GM19452 (cell line): ENCODE measurements at regions not wholly inside any gene's neighbourhood (a gene's known extent, or its start where the extent isn't known, plus 50 kb on each side); places are given as distances from the start of the nearest gene placed in this dataset.
A peak's percentile ranks its signal among the peaks of the same experiment; 100 is the strongest.
"Not testable (repeated sequence)": the region's sequence is repeated elsewhere in the genome, so short reads cannot be mapped to it uniquely, and the experiment has no call there.

Source experiments
- ATAC-seq: cut with Tn5 transposase; IDR thresholded peaks from one replicate; pipeline ENCODE4 v1.9.1; 2021; ENCODE audit not compliant: unreplicated experiment

DNA sequence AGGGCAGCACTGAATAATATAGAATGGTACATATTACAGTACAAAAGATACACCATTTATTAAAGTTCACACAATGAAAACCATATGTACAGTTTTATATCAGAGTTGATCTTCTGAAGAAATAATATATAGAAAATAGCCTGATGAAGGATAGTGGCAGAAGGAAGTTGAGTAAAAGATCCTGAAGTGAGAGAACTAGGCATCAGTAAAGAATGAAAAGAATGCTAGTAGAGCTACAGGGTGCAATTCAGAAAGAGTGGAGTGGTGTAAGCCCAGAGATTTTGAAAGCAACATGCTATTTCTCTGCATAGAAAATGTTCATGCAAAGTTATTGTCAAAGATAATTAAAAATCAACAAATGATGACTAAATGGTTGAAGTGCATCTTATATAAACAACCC lies 1552.7 kb upstream of the TENM4 start:
- no peak for ATAC-seq

DNA sequence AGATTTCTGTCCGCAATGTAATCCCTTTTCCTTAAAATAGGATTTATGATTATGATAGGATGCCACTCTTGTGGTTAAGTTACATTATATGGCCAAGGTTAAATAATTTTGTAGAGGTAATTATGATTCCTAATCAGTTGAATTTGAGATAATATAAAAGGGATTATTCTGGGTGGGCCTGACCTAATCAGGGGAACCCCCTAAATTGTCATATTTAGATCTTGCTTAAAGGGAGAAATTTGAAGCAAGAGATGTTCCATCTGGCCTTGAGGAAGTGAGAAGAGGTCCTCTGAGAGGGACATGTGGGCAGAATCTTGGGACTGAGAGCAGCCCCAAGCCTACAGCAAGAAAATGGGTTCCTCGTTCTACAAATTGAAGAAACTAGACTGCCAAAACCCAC lies 1550.1 kb upstream of the TENM4 start:
- no peak for ATAC-seq

DNA sequence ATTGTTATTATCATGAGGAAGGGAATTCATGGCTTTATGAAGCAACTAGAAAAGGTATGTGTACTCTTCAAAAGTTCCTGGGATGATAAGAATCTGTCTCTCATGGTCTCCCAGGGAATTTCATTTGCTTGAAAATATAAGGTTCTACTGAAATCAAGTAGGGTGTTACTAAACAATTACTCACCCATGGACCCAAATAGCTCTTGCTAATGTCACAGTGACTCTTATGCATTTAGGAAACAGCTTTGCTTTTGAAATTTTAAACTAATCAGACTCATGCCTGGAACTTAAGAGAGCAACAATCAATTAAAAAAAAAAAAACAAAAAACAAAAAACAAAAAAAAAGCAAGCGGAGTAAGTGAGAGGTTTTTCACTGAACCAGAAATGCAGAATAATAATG lies 1546.3 kb upstream of the TENM4 start:
- ATAC-seq = no peak

DNA sequence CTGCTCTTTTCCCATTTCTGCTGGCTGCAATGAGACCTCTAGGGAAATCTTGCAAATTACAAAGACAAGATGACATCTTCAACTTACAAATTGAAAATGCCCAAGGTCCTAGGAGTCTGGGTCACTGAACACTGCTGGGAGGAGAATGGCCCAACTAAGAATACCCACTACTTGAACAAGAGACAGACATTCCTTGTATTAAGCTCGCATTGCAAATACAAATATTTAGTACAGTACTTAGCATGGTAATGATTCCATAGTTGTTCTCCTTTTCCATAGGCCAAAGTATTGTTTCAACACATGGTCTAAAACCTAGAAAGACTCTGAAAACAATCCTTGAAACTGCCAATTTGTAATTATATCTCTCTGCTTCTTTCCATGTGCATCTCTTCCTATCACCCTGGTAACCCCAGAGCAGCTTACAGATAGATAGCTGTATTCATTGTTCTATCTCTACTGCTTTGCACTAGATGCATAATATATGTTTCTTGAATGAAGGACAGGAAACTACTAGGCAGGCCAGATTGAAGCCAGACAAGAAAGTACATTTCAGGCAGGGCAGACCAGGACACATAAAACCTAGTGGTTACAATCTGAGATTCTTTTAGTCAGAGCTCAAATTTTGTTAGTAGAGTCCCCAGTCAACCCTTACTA lies 1545.7 kb upstream of the TENM4 start:
- ATAC-seq = no peak

DNA sequence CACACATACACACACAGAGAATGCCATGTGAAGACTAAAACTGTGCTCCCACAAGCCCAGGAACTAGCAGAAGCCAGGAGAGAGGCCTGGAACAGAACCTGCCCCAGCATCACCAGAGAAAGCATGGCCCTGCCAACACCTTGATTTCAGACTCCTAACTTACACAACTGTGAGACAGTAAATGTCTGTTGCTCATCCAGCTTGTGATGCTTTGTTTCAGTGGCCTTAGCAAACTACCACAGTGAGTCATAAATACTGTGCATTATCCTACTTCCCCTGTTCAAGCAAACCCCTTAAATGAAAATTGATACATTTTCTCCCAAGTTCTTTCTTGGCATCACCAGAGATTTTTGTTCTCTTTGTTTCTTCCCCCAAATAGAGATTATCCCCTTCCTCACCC lies 1539.4 kb upstream of the TENM4 start:
- ATAC-seq = peak; percentile 81

DNA sequence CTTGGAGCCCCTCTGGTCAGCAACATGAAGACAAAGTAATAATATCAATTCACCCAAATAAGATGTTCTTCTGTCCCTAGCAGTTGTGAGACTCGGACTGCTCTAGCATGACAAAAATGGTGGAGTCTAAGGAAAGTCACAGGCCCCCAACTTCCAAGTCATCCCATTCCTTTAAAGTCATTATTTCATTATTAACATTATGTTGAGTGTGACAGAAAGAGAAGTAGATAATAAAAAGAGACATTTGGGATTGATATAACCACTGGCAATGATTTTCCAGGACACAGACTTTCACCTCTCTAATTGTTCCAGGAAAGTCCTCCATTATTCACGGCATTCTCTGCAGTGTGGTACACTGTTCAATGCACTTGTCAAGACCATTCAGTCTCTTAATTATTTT lies 1533.0 kb upstream of the TENM4 start:
- ATAC-seq = no peak

DNA sequence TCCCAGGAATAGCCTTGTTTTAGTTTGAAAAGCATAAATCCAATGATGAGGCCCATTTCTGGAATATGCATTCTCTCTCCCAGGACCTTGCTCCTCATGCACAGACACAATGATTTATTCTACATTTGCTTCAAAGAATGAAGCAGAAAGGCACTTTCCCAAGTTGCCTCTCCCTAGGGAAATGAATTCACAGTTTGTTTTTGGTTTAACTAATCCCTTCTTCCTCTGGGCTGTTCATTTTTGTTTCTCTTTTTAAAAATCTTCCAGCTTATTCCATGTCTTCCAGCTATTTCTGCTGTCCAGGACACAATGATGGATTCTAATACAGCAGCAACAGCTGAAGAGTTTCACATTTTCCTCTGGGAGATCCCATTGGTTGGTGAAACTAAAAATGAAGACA lies 1529.2 kb upstream of the TENM4 start:
- no peak for ATAC-seq

DNA sequence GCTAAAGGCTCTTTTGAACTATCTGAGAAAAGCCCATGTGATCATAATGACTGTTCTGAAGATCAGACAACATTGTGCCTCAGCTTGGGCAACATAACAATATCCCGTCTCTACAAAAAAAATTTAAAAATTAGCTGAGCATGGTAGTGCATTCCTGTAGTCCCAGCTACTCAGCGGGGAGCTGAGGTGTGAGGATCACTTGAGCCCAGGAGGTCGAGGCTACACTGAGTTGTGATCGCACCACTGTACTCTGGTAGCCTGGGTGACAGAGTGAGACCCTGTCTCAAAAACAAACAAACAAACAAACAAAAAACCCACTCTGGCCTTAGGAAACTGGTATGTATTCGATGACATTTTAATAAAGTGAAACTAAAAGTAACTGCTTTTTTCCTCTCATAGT lies 1526.8 kb upstream of the TENM4 start:
- no peak for ATAC-seq

DNA sequence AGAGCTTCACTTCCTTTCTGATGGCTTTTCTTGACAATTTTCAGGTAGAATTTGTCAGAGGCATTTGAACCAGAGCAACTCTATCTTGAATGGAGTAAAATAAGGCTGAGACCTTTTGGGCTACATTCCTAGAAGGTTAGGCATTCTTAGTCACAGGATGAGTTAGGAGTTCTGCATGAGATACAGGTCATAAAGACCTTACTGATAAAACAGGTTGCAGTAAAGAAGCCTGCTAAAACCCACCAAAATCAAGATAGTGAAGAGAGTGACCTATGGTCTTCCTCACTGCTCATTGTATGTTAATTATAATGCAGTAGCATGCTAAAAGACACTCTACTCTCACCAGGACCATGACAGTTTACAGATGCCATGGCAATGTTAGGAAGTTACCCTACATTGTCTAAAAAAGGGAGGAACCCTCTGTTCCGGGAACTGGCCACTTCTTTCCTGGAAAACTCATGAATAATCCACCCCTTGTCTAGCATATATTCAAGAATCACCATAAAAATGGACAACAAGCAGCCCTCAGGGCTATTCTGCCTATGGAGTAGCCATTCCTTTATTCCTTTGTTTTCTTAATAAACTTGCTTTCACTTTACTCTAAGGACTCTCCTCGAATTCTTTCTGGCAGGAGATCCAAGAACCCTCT lies 1519.7 kb upstream of the TENM4 start:
- ATAC-seq = no peak

DNA sequence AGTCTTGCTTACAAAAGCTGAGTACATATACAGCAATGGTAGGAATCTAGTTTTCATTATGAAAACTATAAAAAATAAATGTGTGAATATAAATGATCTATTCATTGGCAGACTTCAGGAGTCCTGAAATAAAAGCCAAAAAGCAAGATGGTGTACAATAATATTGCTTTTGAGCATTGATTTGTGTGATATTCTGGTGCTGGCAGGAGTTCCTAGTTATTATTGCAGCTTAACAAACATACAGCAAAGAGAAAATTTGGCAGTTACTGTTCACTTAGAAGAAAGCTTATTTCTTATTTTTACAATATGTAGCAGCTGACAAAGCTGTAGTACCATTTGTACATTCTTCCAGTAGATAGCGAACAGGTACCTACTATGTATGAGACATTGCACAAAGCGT lies 1518.9 kb upstream of the TENM4 start:
- no peak for ATAC-seq

DNA sequence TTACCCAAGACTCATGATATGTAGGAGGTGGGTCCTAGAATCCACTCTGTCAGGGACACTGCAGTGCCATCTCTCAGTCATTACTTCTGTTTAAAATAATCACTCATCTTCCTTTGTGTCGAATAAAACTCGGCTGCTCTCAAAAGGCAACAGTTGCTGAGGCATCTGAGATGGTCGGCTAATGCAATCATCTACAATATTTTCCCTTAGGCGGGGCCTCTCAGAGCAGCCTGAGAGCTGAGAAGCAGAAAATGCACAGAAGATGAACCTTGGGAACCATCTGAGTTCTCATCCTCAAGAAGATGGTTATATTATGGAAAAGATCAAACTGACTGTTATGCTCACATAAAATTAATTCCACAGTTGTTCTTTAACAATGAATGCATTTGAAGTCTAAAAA lies 1518.2 kb upstream of the TENM4 start:
- ATAC-seq = no peak

DNA sequence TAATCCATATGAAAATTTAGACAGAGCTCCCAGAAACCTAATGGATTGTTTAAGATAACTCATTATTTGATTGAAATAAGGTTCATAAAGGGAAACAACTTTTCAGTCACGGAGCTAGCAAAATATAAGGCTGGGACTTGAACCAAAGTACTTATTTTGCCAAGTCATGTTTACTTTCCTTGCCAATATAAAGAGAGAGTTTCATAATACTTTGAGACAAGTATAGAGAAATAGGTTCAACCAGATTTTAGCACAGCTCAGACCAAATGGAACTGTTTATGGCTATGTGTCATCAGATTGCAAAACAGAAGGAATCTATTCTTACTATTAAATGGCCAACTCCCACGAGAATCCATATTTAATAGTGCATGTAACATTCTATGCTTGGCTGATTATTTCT lies 1517.5 kb upstream of the TENM4 start:
- ATAC-seq = no peak

DNA sequence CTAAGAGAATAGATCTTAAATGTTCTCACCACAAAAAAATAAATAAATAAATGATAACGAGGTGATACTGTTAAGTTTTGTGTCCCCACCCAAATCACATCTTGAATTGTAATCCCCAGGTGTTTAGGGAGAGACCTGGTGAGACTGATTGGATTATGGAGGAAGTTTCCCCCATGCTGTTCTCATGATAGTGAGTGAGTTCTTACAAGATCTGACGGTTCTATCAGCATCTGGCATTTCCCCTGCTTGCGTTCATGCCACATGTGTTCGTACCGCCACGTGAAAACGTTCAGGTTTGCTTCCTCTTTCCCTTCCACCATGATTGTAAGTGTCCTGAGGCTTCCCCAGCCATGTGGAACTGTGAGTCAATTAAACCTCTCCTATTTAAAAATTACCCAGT lies 1514.8 kb upstream of the TENM4 start:
- ATAC-seq = no peak

DNA sequence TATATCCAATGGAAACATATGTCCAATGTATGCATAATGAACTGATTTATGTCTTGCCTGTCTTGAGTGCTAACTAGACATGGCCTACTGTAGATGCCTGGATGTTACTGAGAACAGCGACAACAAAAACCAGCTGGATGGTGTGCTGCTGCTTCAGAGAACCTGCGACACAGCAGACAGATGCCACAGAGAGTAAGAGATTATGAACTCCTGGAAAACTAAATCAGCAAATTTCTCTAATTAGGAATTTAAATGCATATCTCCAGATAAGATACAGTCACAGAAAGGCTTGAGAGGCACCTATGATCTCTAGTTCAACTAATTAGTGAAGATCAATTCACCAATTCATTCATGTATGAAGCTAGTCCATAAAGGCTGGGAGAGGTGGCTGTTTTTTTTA lies 1508.0 kb upstream of the TENM4 start:
- no peak for ATAC-seq

DNA sequence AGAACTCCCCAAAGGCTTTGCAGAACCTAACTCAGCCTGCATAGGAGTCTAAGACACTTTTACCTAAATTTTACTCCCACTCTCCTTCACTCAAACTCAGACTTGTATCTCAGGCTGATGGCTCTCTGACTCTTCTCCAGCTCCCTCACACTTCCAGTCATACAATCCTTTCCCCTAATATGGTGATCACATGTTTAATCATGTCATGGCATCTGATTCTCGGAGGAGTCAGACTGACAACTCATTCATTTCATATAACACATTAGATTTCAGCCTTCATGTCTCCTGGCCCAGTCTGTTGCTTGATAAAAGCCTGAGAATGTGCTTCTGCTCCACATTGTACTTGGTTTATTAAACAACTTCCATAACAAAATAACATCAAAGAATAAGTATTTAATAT lies 1503.9 kb upstream of the TENM4 start:
- no peak for ATAC-seq

DNA sequence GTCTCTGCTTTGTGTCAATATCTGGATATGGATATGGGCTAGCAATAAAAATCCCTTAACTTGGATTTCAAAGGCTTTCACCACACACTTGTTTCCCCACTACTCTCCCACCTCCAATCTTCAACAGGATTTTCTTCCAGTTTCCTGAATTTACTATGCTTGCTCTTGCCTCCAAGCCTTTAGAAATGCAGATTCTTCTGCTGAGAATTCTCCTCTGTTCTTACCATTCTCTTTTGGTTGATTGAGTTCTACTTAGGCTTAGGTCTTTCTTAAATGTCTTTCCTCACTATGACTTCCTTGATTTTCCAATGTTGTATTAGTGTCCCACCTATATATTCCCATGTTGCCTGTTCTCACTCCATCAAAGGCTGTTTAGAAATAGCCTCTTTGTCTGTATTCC lies 1502.4 kb upstream of the TENM4 start:
- ATAC-seq = no peak

DNA sequence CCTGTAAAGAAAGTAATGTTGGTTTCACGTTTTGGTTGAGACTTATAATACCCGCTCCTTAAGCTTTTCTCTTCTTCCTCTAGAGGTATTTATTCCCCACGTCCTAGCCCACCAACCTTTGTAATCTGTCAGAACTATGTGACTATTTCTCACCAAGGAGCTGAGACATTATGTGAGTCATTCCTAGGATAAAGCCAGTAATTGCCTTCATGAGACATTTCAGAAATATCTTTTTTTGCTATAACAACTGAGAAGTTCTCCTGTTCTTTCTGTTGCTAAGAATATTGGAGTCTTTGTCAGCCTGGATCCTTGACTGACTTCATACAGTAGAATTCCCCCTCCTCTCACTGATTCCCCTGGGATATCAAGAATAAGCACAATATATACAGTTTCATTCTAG lies 1497.0 kb upstream of the TENM4 start:
- no peak for ATAC-seq

DNA sequence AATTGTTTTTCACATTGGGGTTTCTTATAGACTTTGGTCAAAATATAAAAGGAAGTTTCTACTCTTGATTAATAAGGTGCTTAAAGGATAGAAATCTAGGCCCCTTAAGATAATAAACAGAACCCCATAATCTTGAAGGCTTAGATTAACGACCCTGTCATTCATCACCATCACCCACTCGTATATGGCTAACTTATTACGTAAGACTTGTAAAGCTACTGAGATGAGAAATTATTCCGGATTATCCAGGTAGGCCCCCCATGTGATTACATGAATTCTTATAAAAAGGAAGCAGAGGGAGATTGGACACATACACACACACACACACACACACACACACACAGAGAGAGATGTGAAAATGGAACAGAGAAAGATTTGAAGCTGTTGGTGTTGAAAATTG lies 1489.2 kb upstream of the TENM4 start:
- no peak for ATAC-seq

DNA sequence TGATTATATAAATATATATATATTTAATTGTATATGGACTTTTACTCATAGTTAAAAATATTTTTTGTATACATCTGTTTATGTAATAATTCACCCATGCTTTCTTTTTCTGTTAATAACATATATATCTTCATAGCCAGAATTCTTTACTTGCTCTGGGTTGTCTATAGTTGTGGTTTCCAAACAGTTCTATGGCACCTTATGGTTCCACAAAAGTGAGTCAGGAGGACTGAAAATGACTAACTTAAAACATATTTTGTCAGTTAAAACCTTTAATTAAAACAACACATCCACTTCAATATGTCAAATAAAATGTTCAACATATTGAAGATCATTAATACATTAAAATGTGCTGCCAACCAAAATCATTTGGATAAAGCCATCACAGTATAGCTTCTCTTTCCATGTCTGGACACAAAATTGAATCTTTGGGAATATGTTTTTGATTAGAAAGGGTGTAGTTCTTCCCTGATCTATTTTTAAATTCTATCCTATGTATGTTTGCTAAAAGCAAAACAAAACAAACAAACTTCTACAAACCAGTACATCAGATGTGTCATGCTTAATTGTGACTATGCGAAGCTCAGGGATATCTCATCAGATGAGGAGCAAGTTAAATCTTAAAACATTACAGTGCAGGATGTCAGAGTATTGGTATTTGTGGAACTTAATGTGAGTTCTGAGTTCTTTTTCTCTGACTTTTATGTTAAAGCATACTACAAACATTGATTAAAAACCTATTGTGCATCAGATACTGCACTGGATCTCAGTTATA lies 1488.4 kb upstream of the TENM4 start:
- no peak for ATAC-seq

DNA sequence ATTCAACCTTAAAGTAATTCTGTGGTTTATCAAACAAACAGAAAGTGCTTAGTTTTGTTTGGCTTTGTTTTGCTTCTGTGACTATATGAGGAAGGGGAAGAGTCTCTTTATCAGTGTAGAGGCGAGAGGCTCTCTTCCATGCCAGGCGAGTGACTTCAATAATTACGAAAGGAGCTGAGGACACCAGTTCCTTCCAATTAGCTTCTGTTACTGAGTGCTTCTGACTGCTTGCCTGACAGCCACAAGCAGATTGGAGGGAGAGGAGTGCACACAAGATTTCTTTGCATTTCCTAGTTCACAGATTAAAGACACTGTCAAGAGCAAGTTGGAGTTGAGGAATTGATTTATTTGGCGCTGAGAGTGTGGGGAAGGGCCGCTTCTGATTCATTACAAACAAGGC lies 1484.5 kb upstream of the TENM4 start:
- no peak for ATAC-seq

DNA sequence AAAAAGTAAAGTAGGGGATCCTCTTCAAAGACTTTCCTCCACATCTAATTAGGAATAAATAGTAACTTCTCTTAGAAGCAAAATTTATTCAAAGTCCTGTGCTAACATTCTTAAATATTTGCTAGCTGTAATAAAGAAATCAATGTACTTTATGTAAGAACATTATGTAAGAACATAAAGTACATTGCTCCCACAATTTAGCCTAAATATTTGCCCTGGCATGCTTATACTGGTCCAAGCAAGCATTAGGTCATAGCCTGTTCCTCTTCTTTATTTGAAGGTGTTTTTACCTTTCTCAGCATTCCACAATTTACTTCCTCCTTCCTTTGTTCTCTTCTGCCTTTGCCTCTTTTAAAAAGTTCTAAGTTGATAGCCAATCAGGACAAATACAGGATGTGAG lies 1480.5 kb upstream of the TENM4 start:
- ATAC-seq = not testable (repeated sequence)

DNA sequence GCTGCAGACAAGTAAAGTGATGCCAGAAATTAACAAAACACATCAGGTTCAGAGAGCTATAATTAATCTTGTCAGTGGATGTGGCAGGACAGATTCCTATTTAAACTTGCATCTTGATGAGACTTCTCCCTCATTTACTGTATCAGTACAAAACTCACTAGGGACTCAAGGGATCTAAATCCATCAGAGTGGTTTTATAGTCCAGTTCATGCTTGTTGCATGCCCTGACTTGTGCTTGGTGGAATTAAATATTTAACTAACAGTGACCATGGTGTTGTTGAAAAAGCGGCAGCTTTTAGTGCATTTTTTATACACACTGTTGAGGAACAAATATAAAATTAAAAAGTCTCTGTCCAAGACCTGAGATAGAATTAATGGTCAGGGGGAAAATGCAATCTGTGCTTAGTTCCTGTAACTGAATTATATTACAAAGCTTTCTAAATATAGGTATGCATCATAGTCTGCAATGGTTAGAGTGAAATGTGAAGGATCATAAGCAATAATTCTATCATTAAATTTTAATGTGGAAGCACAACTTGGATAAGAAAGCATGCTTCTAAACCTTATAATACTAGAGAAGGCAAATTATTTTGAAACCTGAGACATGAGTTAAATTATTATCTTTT lies 1475.5 kb upstream of the TENM4 start:
- no peak for ATAC-seq
